Spleen (tissue), 11 donors: ENCODE measurements at regions not wholly inside any gene's neighbourhood (a gene's known extent, or its start where the extent isn't known, plus 50 kb on each side); places are given as distances from the start of the nearest gene placed in this dataset.

ENCODE experiments used
- DNase-seq: peaks from one replicate; pipeline ENCODE4 v3.0.0-alpha.2; 2020
- H3K27ac ChIP-seq, 8 donors: fragments of 200-600 bp; sonication (generic) in 7 of 8; 1 replicate in 4 of 8; 2 replicates in 4 of 8; pipeline versions ENCODE4 v1.5.0 to v1.8.0; 2016 to 2021; ENCODE audit warnings: inconsistent platforms in 4 of 8, mild to moderate bottlenecking in 4 of 8, moderate library complexity in 1 of 8
- H3K27me3 ChIP-seq, 7 donors: fragments of 200-600 bp; sonication (generic) in 6 of 7; replicated peaks in 1 of 7; 1 replicate in 4 of 7; 2 replicates in 3 of 7; pipeline versions ENCODE4 v1.5.0 to v1.8.0; 2016 to 2021; ENCODE audit warnings: inconsistent platforms in 3 of 7, mild to moderate bottlenecking in 1 of 7
- H3K36me3 ChIP-seq, 6 donors: fragments of 200-600 bp; sonication (generic) in 5 of 6; 1 replicate in 4 of 6; 2 replicates in 2 of 6; pipeline versions ENCODE4 v1.5.0 to v1.8.0; 2016 to 2021; ENCODE audit warnings: inconsistent platforms in 2 of 6
- H3K4me1 ChIP-seq, 6 donors: fragments of 200-600 bp; sonication (generic) in 5 of 6; 1 replicate in 3 of 6; 2 replicates in 3 of 6; pipeline versions ENCODE4 v1.5.0 to v1.8.0; 2016 to 2021; ENCODE audit warnings: inconsistent platforms in 3 of 6
- H3K4me3 ChIP-seq, 8 donors: fragments of 200-600 bp; sonication (generic) in 7 of 8; 1 replicate in 4 of 8; 2 replicates in 4 of 8; pipeline versions ENCODE4 v1.5.0 to v1.8.0; 2016 to 2021; ENCODE audit warnings: inconsistent platforms in 4 of 8, mild to moderate bottlenecking in 4 of 8, moderate library complexity in 2 of 8
- H3K9me3 ChIP-seq, 8 donors: fragments of 200-600 bp; sonication (generic) in 7 of 8; 1 replicate in 4 of 8; 2 replicates in 4 of 8; pipeline versions ENCODE4 v1.5.0 to v1.8.0; 2016 to 2021; ENCODE audit warnings: inconsistent platforms in 4 of 8
- CTCF ChIP-seq, 11 experiments: fragments of 200-600 bp in 7 of 11; fragments of 450-650 bp in 4 of 11; sonication (generic) in 4 of 11; IDR thresholded peaks in 8 of 11; conservative IDR thresholded peaks in 3 of 11; 1 replicate in 7 of 11; 2 replicates in 4 of 11; pipeline versions ENCODE4 v1.4.0 to v1.8.0; 2016 to 2021; ENCODE audit warnings: antibody characterized with exemption in 11 of 11, inconsistent platforms in 4 of 11, mild to moderate bottlenecking in 1 of 11
- POLR2A ChIP-seq, 3 donors: fragments of 450-650 bp; IDR thresholded peaks; one replicate each; pipeline ENCODE4 v1.5.1; 2017; ENCODE audit warnings: antibody characterized with exemption in 3 of 3, mild to moderate bottlenecking in 1 of 3
- POLR2AphosphoS5 ChIP-seq, 3 donors: sonication (generic); formaldehyde crosslinking; IDR thresholded peaks; one replicate each; pipeline ENCODE4 v1.5.1; 2017; ENCODE audit warnings: antibody characterized with exemption in 3 of 3
- WGBS, 5 donors: extraction: QIAGEN DNeasy Blood & Tissue Kit in 3 of 5; methylation state at CpG; one replicate each; pipeline versions ENCODE4 v1.1.5 to v1.1.7; 2013 to 2018; 5-methylcytosine and 5-hydroxymethylcytosine counted together
- intact Hi-C: fragments of 100-400 bp; cut with DNase I; formaldehyde crosslinking; loops from one replicate; pipeline ENCODE4 v1.15.0; 2023; ENCODE audit warnings: low total_unique reads
- donor health status: healthy with polysubstance abuse.
- donor health status: DM: no; HTN: no; CAD: no; lungs with moderate emphysema.
- donor health status: DM: no; HTN: no; CAD: no.
- donor health status: Bipolar disorder and iron deficiency.
- donor health status: healthy.
- donor health status: DM: no; HTN: no; CAD: no.
- donor health status: DM: yes; HTN: yes; CAD: no.

- DNase-seq, result no peak
- Histone ChIP-seq H3K4me3 (no peak overlapping the region), H3K4me1 (no peaks in the 10 kb centered on the region), H3K27ac (no peak overlapping the region), H3K9me3 (peaks cover 0 to 3% (median 0%) of the 10 kb centered on the region in 8 donors), H3K27me3 (no peaks in the 10 kb centered on the region), H3K36me3 (no peaks in the 10 kb centered on the region)
- 40 to 63% (median 55%) methylated on average over 2 of the region's 2 CpGs for WGBS, 5 donors
- TF ChIP-seq POLR2AphosphoS5 (IDR thresholded peaks at IDR 0.05) (no peak), CTCF (IDR thresholded peaks at IDR 0.05 in 8 of 11, conservative IDR thresholded peaks at IDR 0.05 in 3 of 11) (no peak), POLR2A (IDR thresholded peaks at IDR 0.05) (no peak)
- intact Hi-C loops, result no loop called here
These were observed 226.6 kb upstream of the ROBO1 start for GRCh38 chr3:79994397-79994796.

- Histone ChIP-seq H3K4me1 (no peaks in the 10 kb centered on the region), H3K36me3 (no peaks in the 10 kb centered on the region), H3K9me3 (peaks cover 0 to 9% (median 0%) of the 10 kb centered on the region in 8 donors), H3K27me3 (no peaks in the 10 kb centered on the region), H3K27ac (no peak overlapping the region), H3K4me3 (no peak overlapping the region)
- TF ChIP-seq CTCF (IDR thresholded peaks at IDR 0.05 in 8 of 11, conservative IDR thresholded peaks at IDR 0.05 in 3 of 11) (no peak), POLR2A (IDR thresholded peaks at IDR 0.05) (no peak), POLR2AphosphoS5 (IDR thresholded peaks at IDR 0.05) (no peak)
- 72 to 93% (median 76%) methylated on average over 3 of the region's 3 CpGs for WGBS, 5 donors
- intact Hi-C loops, result no loop called here
- DNase-seq, result no peak
These were observed 218.5 kb upstream of the ROBO1 start for GRCh38 chr3:79986338-79986737.

- H3K27ac ChIP-seq, result no peak overlapping the region
- intact Hi-C loops, result no loop called here
- no peaks in the 10 kb centered on the region for H3K27me3 ChIP-seq
- H3K4me3 ChIP-seq, result no peak overlapping the region
- no peak for DNase-seq
- H3K9me3 ChIP-seq, result peaks cover 0 to 9% (median 0%) of the 10 kb centered on the region in 8 donors
- TF ChIP-seq POLR2A (IDR thresholded peaks at IDR 0.05) (no peak), POLR2AphosphoS5 (IDR thresholded peaks at IDR 0.05) (no peak), CTCF (IDR thresholded peaks at IDR 0.05 in 8 of 11, conservative IDR thresholded peaks at IDR 0.05 in 3 of 11) (no peak)
- H3K36me3 ChIP-seq, result no peaks in the 10 kb centered on the region
- H3K4me1 ChIP-seq, result no peaks in the 10 kb centered on the region
- 76 to 86% (median 80%) methylated on average over 6 of the region's 6 CpGs for WGBS, 5 donors
These were observed 218.0 kb upstream of the ROBO1 start for GRCh38 chr3:79985816-79986215.

- Histone ChIP-seq H3K4me1 (no peaks in the 10 kb centered on the region), H3K27me3 (no peaks in the 10 kb centered on the region), H3K4me3 (no peak overlapping the region), H3K36me3 (no peaks in the 10 kb centered on the region), H3K27ac (no peak overlapping the region), H3K9me3 (peaks cover 0 to 14% (median 0%) of the 10 kb centered on the region in 8 donors)
- DNase-seq, result no peak
- intact Hi-C loops, result no loop called here
- WGBS, 5 donors, result 53 to 71% (median 59%) methylated on average over 1 of the region's 1 CpG
- no peak for TF ChIP-seq POLR2AphosphoS5 (IDR thresholded peaks at IDR 0.05)
- no peak for TF ChIP-seq CTCF (IDR thresholded peaks at IDR 0.05 in 8 of 11, conservative IDR thresholded peaks at IDR 0.05 in 3 of 11)
- no peak for TF ChIP-seq POLR2A (IDR thresholded peaks at IDR 0.05)
These were observed 215.3 kb upstream of the ROBO1 start for GRCh38 chr3:79983118-79983517.
